Small intestine (tissue), 7 donors: ENCODE measurements at regions not wholly inside any gene's neighbourhood (a gene's known extent, or its start where the extent isn't known, plus 50 kb on each side); places are given as distances from the start of the nearest gene placed in this dataset.

Experiments
- DNase-seq, 2 donors: peaks; one replicate each; pipeline versions ENCODE4 v3.0.0 to v3.0.0-alpha.2; 2013
- FAIRE-seq: peaks from 2 replicates; lab custom pipeline; 2012; peaks lifted over from hg19 to GRCh38; lab: Jason Lieb, UNC
- H3K27ac ChIP-seq, 3 donors: one replicate each; pipeline ENCODE4 v1.5.1; 2013; ENCODE audit warnings: low read length in 2 of 3, mild to moderate bottlenecking in 2 of 3, control low read depth in 1 of 3, inconsistent platforms in 1 of 3, low read depth in 1 of 3, moderate library complexity in 1 of 3
- H3K27me3 ChIP-seq, 3 donors: one replicate each; pipeline ENCODE4 v1.6.1; 2013; ENCODE audit warnings: low read length in 3 of 3, inconsistent platforms in 1 of 3; ENCODE audit not compliant: control insufficient read depth in 3 of 3, insufficient read depth in 3 of 3
- H3K36me3 ChIP-seq, 3 donors: one replicate each; pipeline ENCODE4 v1.6.1; 2013; ENCODE audit warnings: low read length in 3 of 3, inconsistent platforms in 1 of 3, low read depth in 1 of 3, mild to moderate bottlenecking in 1 of 3, moderate library complexity in 1 of 3; ENCODE audit not compliant: control insufficient read depth in 3 of 3, insufficient read depth in 2 of 3
- H3K4me1 ChIP-seq, 3 donors: one replicate each; pipeline ENCODE4 v1.6.1; 2013; ENCODE audit warnings: low read length in 2 of 3, inconsistent platforms in 1 of 3, low read depth in 1 of 3, mild to moderate bottlenecking in 1 of 3, moderate library complexity in 1 of 3; ENCODE audit not compliant: control insufficient read depth in 3 of 3, insufficient read depth in 2 of 3
- H3K4me3 ChIP-seq, 3 donors: one replicate each; pipeline ENCODE4 v1.5.1; 2013; ENCODE audit warnings: low read length in 3 of 3, control low read depth in 1 of 3, inconsistent platforms in 1 of 3, low read depth in 1 of 3, mild to moderate bottlenecking in 1 of 3, moderate library complexity in 1 of 3
- H3K9me3 ChIP-seq, 2 donors: one replicate each; pipeline ENCODE4 v1.6.1; 2013; ENCODE audit warnings: low read depth in 1 of 2, low read length in 1 of 2; ENCODE audit not compliant: control insufficient read depth in 2 of 2, insufficient read depth in 1 of 2
- WGBS, 3 donors: extraction: QIAGEN DNeasy Blood & Tissue Kit; methylation state at CpG; one replicate each; pipeline ENCODE4 v1.1.7; 2013; 5-methylcytosine and 5-hydroxymethylcytosine counted together
- donor health status: healthy with polysubstance abuse.
- donor health status: control.
- donor health status: control.
- donor health status: Bipolar disorder and iron deficiency.
- donor health status: healthy.

DNA sequence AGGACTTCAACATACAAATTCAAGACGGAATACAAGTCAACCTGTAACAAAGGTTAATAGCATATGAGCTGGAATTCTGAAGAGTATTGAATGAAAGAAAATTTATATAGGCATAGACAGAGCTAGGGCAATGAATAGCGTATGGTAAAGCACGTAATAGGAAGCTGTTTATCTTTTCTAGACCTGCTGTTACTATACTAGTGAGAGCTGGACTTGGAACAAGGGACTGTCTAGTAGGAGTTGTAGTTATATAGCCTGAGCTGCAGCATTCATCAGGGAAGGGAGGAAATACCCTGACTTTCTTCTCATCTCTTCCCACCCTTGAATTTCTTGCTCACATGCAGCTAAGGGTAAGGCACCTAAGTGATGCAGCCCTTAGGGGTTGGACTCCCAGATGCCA, 67.5 kb upstream of the PRLR start:
- Histone ChIP-seq H3K4me1 (peaks cover 0 to 3% (median 0%) of the 10 kb centered on the region in 3 donors), H3K36me3 (no peaks in the 10 kb centered on the region), H3K9me3 (no peaks in the 10 kb centered on the region), H3K27ac (no peak overlapping the region), H3K27me3 (no peaks in the 10 kb centered on the region), H3K4me3 (no peak overlapping the region)
- DNase-seq, result peak in 1 of 2 donors; percentile 41
- FAIRE-seq, result no peak
- 85 to 90% (median 87%) methylated on average over 3 of the region's 3 CpGs for WGBS, 3 donors

DNA sequence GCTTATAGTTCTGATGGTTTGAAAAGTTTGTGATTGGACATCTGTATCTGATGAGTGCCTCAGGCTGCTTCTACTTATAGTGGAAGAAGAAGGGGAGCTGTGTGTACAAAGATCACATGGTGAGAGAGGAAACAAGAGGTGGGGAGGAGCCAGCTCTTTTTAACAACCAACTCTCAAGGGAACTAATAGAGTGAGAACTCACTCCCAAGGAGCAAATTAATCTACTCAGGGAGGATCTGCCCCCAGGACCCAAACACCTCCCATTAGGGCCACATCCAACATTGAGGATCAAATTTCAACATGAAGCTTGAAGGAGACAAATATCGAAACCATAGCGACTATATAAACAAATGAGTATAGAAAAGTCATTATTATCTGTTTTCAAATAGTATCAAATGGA, 64.7 kb upstream of the PRLR start:
- no peaks in the 10 kb centered on the region for H3K36me3 ChIP-seq

DNA sequence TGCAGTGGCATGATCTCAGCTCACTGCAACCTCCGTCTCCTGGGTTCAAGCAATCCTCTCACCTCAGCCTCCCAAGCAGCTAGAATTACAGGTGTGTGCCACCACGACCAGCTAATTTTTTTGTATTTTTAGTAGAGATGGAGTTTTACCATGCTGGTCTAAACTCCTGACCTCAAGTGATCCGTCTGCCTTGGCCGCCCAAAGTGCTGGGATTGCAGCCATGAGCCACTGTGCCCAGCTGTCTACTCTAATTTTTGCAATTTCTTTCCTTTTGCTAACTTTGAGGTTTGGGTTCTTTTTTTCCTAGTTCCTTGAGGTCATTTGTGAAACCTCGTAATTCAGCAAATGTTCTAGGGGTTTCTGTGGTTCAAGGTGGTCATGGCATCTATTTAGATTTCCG, 63.7 kb upstream of the PRLR start:
- Histone ChIP-seq H3K27me3 (no peaks in the 10 kb centered on the region), H3K36me3 (no peaks in the 10 kb centered on the region), H3K4me3 (no peak overlapping the region), H3K9me3 (no peaks in the 10 kb centered on the region), H3K4me1 (no peaks in the 10 kb centered on the region), H3K27ac (no peak overlapping the region)
- FAIRE-seq (no peak), DNase-seq (no peak)
- WGBS, 3 donors, result 68 to 75% (median 73%) methylated on average over 6 of the region's 6 CpGs

More for the DNA sequence above, 64.7 kb upstream of the PRLR start:
- WGBS, 3 donors, result 88 to 91% (median 90%) methylated on average over 2 of the region's 2 CpGs
- H3K4me3 ChIP-seq, result no peak overlapping the region
- no peaks in the 10 kb centered on the region for H3K4me1 ChIP-seq
- no peaks in the 10 kb centered on the region for H3K27me3 ChIP-seq
- H3K27ac ChIP-seq, result no peak overlapping the region
- FAIRE-seq (no peak), DNase-seq (no peak)
- H3K9me3 ChIP-seq, result no peaks in the 10 kb centered on the region

DNA sequence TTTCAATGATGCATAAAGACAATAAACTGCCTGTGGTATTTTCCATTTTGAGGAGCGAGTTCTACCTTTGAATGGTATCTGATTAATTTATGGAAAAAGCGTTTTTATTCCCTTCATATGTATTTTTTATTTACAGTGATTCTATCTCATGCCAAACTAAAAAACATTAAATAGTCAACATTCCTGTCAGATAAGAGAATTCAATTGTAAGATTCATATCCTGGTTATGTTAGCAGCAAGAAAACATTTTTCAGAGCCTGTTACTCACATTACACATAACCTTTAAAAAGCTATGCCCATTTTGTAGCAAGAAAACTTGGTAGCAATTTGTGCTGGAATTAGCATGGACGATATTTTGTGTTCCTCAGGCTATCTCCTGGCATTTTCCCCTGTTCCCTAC, 55.1 kb upstream of the PRLR start:
- no peaks in the 10 kb centered on the region for H3K36me3 ChIP-seq
- H3K4me1 ChIP-seq, result no peaks in the 10 kb centered on the region
- H3K9me3 ChIP-seq, result no peaks in the 10 kb centered on the region
- 74 to 85% (median 80%) methylated on average over 3 of the region's 3 CpGs for WGBS, 3 donors
- H3K27me3 ChIP-seq, result no peaks in the 10 kb centered on the region
- DNase-seq (no peak), FAIRE-seq (no peak)
- no peak overlapping the region for H3K4me3 ChIP-seq
- H3K27ac ChIP-seq, result no peak overlapping the region

DNA sequence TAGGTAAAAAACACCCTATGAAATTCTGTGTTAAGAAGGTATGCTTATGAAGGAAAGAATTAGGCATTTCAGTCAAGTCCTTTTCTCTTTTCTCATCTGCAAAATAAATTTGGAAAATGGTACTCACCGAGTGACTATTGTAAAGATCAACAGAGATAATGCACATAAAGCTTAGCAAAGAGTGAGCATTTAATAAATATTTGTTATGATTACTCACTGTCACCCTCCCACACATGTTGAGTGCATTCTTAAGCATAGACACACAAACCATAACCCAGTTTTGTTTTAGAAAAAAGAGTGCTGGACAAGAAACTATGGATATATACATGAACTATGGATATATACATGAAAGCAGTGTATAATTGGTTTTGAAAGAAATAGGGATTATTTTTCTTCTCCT, 54.7 kb upstream of the PRLR start:
- no peak for FAIRE-seq
- WGBS, 3 donors, result 57 to 69% (median 59%) methylated on average over 1 of the region's 1 CpG

DNA sequence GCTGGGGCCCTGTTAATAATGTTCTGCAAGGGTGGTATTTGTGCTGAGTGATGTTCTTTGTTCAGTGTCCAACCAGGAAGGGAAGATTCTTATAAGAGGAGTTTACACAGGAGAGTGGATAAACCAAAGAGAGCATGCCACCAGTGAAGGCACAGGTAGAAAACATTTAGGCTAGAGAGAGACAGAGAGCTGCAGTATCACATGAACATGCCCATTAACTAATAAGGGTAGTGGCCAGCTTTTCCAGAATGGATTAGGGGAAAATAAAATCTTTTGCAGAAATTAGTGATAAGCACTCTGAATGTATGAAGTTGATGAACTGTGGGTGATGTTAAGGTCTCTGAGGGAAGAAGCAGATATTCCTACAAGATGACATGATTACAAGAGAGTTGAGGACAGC, 54.1 kb upstream of the PRLR start:
- no peak overlapping the region for H3K4me3 ChIP-seq
- no peaks in the 10 kb centered on the region for H3K36me3 ChIP-seq
- H3K27me3 ChIP-seq, result no peaks in the 10 kb centered on the region
- DNase-seq, result no peak
- H3K9me3 ChIP-seq, result no peaks in the 10 kb centered on the region
- FAIRE-seq, result no peak
- H3K4me1 ChIP-seq, result no peaks in the 10 kb centered on the region
- no peak overlapping the region for H3K27ac ChIP-seq

More for the DNA sequence above, 54.7 kb upstream of the PRLR start:
- H3K4me1 ChIP-seq, result no peaks in the 10 kb centered on the region
- no peaks in the 10 kb centered on the region for H3K27me3 ChIP-seq
- no peak overlapping the region for H3K4me3 ChIP-seq
- H3K36me3 ChIP-seq, result no peaks in the 10 kb centered on the region
- no peaks in the 10 kb centered on the region for H3K9me3 ChIP-seq
- no peak overlapping the region for H3K27ac ChIP-seq
- no peak for DNase-seq

DNA sequence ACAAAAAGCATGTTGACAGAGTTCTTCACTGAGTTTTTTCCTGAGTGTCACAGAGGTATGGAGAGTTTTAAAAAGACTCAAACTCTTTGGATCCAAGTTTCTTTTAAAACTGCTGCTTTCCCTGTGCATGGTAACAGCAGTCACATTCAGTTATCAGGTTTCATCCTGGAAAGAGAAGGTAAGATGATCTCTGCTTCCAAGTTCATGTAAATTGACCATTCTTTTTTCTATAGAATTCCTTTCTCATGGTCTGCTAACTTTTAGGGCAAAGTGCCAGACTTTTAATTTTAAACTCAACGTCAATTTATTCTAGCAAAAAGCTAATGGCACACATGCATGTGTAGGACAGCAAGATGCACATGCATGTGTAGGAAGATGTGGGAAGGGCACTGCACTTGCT, 52.5 kb upstream of the PRLR start:
- no peaks in the 10 kb centered on the region for H3K27me3 ChIP-seq
- no peak overlapping the region for H3K27ac ChIP-seq
- DNase-seq (no peak), FAIRE-seq (no peak)
- no peaks in the 10 kb centered on the region for H3K4me1 ChIP-seq
- 61 to 74% (median 69%) methylated on average over 1 of the region's 1 CpG for WGBS, 3 donors
- H3K9me3 ChIP-seq, result no peaks in the 10 kb centered on the region
- H3K36me3 ChIP-seq, result no peaks in the 10 kb centered on the region
- no peak overlapping the region for H3K4me3 ChIP-seq

DNA sequence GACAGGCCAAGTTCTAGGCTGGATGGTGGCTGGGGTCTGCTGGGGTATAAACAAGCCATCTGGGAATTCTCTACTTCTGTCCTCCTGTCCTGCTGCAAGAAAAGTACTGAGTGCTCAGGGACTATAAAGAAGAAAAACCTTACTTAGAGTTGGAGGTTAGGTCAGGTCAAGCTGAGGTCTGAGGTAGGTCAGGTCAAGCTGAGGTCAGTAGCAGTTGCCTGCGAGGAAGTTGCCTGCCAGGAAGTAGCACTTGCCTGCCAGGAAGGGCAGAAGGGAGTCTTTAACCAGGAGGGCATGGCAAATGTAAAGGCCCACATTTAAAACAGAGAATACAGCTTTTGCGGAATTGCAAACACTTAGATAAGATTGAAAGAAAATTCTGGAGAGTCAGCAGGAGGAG, 51.3 kb upstream of the PRLR start:
- 57 to 84% (median 62%) methylated on average over 2 of the region's 2 CpGs for WGBS, 3 donors
- no peak overlapping the region for H3K27ac ChIP-seq
- FAIRE-seq, result no peak
- H3K36me3 ChIP-seq, result no peaks in the 10 kb centered on the region
- H3K9me3 ChIP-seq, result no peaks in the 10 kb centered on the region
- H3K4me1 ChIP-seq, result no peaks in the 10 kb centered on the region
- DNase-seq, result no peak
- no peak overlapping the region for H3K4me3 ChIP-seq
- H3K27me3 ChIP-seq, result no peaks in the 10 kb centered on the region
